ENCODE measurements at regions not wholly inside any gene's neighbourhood (a gene's known extent, or its start where the extent isn't known, plus 50 kb on each side); places are given as distances from the start of the nearest gene placed in this dataset.
"Not testable (repeated sequence)": the region's sequence is repeated elsewhere in the genome, so short reads cannot be mapped to it uniquely, and the experiment has no call there.

DNA sequence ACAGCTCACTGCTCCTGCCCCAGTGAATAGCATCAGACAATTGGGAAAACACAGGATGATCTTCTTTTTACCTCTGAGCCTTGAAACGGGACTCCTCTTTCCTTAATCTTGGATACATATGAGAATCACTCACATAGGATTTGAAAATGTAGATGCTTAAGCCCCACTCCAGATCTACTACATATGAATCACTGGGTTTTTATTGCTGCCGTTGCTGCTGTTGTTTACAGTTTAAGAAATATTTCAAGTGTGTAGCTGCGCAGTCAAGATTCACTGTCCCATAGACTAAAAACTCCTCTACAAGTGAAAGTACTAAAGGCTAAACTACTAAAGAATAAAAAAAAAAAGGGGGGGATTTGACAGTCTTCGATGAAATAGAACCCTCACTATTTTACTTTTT lies 765.9 kb downstream of the NTRK3 start:
- in situ Hi-C loops (cut with HindIII; ENCODE audit: low sequenced_read_pairs), result no loop called here

DNA sequence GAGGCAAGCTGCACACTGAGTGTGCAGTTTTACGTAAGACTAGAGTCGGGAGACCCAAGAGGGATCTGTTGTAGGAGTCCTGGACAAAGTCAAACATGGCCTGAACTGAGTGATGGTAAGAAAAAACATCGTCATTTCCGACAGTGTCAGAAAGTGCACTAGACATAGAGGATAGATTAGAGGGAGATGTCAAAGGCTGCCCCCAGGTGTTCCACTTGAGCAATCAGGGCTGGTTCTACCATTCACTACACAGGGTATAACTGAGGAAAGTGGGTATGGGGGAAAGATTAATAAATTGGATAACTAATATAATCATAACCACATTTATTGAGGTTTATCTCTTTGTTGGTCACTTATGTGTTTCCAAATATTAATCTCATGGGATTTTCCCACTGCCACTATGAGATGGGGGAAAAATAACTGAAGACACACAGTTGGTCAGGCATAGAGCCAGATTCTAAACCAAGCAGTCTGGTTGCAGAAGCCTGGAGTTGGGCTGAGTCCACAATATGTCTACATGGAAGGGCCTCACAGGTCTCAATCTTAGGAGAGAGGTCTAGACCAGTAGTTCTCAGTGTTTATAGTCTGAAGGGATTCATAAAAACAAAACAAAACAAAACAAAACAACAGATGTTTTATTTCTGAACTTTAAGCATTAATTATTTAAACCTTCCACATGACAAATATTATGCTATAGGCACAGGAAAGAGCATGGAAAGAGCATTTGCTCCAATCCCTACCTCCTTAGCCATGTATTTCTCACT lies 766.5 kb downstream of the NTRK3 start:
- in situ Hi-C loops (cut with HindIII; ENCODE audit: low sequenced_read_pairs), result no loop called here

- in situ Hi-C loops (cut with HindIII; ENCODE audit: low sequenced_read_pairs), result no loop called here
Observed at GRCh38 chr15:87489456-87489855, 767.1 kb downstream of the NTRK3 start.

GRCh38 chr15:87487484-87487883 lies 769.1 kb downstream of the NTRK3 start:
- in situ Hi-C loops (cut with HindIII; ENCODE audit: low sequenced_read_pairs), result no loop called here

- in situ Hi-C loops (cut with HindIII; ENCODE audit: low sequenced_read_pairs), result no loop called here
Observed at GRCh38 chr15:87483468-87483867, 773.1 kb downstream of the NTRK3 start.

GRCh38 chr15:87481126-87481525 lies 775.4 kb downstream of the NTRK3 start:
- in situ Hi-C loops (cut with HindIII; ENCODE audit: low sequenced_read_pairs), result no loop called here

DNA sequence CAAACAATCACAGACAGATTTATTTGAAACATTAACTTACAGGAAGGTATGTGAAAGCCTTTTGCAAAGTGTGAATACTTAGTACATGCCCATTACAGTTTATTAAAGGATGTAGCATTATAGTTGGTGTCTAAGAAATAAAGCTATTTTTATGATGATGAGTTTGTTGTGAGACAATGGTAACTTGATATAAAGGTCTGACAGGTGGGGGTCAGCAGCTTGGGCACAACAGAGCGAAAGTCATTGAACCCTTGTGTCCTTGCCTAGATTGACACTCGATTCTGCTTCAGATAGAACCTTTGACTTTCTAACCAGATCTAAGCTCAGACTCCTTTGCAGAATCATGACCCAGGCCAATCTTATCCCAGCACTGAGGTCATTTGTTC lies 777.9 kb downstream of the NTRK3 start:
- in situ Hi-C loops (cut with HindIII; ENCODE audit: low sequenced_read_pairs), result no loop called here

- in situ Hi-C loops (cut with HindIII; ENCODE audit: low sequenced_read_pairs), result no loop called here
Observed at GRCh38 chr15:87477737-87478686, 778.5 kb downstream of the NTRK3 start.

DNA sequence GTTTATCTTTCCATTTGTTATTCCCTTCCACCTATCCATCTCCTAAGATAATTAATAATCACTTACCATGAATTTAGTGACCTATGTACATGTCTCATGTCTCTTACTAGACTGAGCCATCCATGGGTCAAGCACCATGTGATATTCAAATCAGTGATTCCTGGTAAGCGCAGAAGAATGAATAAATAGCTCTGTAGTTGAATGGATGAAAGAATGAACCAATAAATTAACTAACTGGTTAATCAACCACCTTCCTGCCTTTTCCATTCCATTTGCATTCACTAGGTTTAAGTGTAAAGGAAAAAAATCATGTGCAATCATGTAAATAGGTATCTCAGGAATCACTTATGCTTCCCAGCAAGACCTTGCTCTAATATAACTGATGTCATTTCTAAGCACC lies 779.5 kb downstream of the NTRK3 start:
- in situ Hi-C loops (cut with HindIII; ENCODE audit: low sequenced_read_pairs), result no loop called here

DNA sequence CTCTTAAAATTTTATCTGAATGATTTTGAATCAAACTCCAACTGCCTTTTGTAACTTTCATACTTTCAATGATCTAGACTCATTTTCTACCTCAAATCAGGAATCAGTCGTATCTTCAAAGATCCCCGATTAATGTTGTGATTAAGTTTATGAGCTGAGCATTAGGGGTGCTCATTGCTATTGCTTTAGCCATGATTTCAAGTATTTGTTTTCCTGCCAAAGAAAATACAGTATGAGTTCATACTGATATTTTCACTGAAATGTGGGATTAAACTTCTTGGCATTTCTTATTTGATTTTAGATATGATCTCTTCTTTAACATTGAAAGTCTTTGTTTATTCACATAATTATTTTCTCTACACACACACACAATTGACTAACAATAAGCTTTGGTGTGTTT lies 785.6 kb downstream of the NTRK3 start:
- in situ Hi-C loops (cut with HindIII; ENCODE audit: low sequenced_read_pairs), result no loop called here

GRCh38 chr15:87463956-87464355 lies 792.6 kb downstream of the NTRK3 start:
- in situ Hi-C loops (cut with HindIII; ENCODE audit: low sequenced_read_pairs), result not testable (repeated sequence)

DNA sequence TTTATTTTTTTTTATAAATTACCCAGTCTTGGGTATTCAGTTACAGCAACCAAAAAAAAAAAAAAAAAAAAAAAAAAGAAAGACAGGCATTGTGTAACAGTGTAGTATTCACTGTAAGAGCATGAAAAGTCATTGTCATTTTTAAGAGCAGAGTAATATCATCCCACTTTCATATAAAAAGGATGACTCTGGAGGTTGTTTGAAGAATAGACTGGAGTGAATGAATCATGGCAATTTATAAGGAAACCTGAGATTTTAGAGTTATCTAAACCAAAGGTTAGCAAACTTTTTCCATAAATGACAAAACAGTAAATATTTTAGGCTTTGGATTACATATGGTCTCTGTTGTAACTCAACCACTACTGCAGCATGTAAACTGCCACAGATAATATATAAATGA lies 794.9 kb downstream of the NTRK3 start:
- in situ Hi-C loops (cut with HindIII; ENCODE audit: low sequenced_read_pairs), result no loop called here

DNA sequence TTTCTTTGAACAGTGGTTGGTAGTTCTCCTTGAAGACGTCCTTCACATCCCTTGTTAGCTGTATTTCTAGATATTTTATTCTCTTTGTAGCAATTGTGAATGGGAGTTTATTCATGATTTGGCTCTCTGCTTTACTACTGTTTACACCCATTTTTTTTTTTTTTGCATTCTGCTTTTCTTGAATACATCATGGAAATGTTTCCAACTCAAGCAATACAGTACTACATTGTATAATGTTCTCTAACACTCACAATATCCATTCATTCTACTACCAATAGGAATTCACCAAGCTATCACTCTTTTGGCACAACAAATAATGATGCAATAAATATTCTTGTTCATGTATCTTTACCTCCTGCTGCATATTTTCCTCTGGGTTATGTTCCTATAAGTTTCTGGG lies 801.7 kb downstream of the NTRK3 start:
- in situ Hi-C loops (cut with HindIII; ENCODE audit: low sequenced_read_pairs), result no loop called here

DNA sequence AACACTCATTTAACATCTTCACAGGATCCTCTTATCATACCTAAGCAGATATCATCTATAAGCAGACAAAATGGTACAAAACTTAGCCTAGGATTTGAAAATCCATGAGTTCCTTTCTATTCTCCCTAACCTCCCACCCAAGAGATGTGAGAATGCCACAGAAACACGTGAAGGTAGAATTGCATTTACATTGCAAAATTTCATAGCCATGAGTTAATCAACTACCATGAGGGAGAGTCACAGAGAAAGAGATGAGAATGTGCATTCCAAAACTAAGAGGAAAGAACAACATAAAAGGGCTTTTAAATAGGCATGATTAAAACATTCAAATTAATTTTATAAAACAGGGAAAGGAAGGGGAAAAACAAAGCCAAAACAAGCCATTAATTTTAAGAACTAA lies 806.2 kb downstream of the NTRK3 start:
- in situ Hi-C loops (cut with HindIII; ENCODE audit: low sequenced_read_pairs), result no loop called here

DNA sequence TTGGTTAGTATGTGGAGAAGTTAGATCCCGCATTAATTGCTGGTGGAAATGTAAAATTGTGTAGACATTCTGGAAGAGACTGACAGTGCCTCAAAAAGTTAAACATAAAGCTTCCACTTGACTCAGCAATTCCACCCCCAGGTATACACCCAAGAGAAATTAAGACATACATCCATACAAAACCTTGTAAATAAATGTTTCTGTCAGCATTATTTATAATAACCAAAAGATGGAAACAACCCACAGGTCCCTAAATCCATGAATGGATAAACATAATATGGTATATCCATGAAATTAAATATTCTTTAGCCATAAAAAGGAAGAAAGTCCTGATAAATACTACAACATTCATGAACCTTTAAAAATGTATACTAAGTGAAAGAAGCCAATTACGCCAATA lies 817.4 kb downstream of the NTRK3 start:
- in situ Hi-C loops (cut with HindIII; ENCODE audit: low sequenced_read_pairs), result no loop called here

DNA sequence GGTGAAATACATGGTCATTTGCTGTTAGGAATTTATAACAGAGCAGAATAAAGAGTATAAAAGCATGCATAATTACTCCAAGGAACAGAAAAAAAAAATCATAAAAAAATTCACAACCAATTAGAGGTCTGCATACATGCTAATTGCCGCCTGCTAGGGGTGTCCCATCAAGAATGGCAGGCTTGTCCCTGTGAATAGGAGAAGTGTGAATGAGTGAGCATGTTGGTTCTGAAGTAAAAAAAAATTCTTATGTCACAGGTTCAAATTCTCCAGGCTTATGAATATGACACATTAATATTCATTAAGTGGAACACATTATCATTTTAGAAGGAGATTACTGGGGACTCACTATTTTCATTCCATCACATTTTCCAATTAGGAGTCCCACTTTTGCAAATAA lies 822.7 kb downstream of the NTRK3 start:
- in situ Hi-C loops (cut with HindIII; ENCODE audit: low sequenced_read_pairs), result no loop called here

GRCh38 chr15:87429754-87430153 lies 826.8 kb downstream of the NTRK3 start:
- in situ Hi-C loops (cut with HindIII; ENCODE audit: low sequenced_read_pairs), result no loop called here

DNA sequence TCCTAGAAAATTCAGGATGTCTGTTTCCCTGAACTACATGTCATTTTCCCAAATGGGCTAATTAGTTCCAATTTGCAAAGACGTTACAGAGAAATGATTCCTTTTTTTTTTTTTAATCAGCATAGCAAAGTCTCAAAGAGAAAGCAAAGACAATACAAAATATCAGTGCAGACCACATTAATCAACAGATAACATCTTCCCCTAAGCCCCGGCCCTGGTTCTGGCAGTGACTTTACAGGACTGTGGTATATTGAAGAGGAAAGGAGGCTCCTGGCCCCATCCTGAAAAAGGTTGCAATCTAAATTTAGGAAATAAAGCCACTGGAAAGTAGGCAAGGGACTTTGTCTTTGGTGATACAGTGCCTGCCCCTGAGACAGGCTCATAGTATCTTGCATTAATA lies 836.5 kb downstream of the NTRK3 start:
- in situ Hi-C loops (cut with HindIII; ENCODE audit: low sequenced_read_pairs), result no loop called here

GRCh38 chr15:87419344-87419743 lies 837.2 kb downstream of the NTRK3 start:
- in situ Hi-C loops (cut with HindIII; ENCODE audit: low sequenced_read_pairs), result no loop called here

DNA sequence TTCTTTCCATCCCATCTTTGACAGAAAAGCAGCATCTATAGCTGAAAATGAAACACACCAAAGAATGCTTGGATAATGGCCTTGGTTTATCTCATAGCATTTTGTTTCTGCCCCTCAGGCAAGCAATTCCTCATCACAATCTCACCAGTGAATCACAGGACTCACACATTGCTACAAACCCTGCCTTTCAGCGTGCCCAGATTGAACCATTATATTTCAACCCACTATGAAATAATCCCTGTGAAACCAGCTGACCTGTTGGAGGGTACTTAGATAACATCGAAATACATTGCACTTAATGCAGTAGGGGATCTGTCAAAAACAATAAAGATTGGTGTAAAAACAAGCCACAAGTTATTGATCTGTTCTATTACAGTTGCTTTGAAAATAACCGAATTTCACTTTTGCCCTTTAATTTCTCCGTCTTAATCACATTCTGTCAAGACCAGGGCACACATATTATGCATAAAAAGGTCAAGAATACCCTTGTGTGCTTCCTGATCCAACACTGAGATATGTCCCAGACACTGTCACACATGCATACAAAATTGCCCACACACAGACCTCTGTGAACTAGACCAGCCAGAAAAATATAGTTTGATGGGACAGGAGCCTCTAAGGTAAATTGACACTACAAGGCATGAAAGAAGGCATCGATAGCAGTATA lies 839.8 kb downstream of the NTRK3 start:
- in situ Hi-C loops (cut with HindIII; ENCODE audit: low sequenced_read_pairs), result no loop called here

DNA sequence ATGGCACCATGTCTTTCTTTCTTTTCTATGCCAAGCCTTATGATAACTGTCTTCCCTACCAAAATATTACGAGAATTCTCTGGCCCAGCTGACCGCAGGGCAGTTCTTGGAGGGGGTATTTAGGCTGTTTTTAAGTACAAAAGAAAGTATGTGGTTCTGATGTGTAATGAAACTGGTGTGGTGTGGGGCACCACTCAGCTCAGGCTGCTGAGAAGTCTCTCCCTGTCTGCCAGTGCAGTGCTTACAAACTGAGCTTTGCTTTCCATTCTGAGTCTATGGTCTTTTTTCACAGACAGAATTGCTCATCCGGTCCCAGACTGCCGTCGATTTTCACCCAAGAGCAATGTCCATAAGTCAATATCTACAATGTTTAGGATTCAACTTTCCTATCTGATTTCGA lies 847.6 kb downstream of the NTRK3 start:
- in situ Hi-C loops (cut with HindIII; ENCODE audit: low sequenced_read_pairs), result no loop called here

DNA sequence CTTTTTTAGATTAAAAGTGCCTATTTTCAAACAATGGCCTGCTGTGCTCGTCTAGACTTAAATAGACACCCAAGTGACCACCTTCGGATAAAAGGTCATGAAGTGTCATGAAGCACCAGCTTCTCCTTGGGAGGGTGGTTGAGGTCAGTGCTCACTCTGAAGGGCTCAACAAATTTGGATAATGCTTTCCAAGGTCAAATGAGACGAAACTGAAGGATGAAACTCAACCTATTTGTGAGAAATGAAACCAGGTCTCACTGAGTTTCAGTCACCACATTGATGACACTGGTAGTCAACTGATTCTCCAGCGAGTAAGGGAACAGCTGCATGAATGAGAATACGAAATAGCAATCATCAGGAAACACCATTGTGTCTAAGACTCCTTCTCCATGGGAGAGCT lies 852.6 kb downstream of the NTRK3 start:
- in situ Hi-C loops (cut with HindIII; ENCODE audit: low sequenced_read_pairs), result no loop called here

Measured in endothelial cell of hepatic sinusoid (primary cell).